Ishikawa (cell line): ENCODE measurements at regions not wholly inside any gene's neighbourhood (a gene's known extent, or its start where the extent isn't known, plus 50 kb on each side); places are given as distances from the start of the nearest gene placed in this dataset.

Source experiments
- EGR1 ChIP-seq: IDR thresholded peaks from 2 replicates; pipeline ENCODE4 v1.6.1; 2012
- EP300 ChIP-seq: IDR thresholded peaks from 2 replicates; pipeline ENCODE4 v1.6.1; 2012; ENCODE audit warnings: borderline replicate concordance
- FOXM1 ChIP-seq: IDR thresholded peaks from 2 replicates; pipeline ENCODE4 v1.6.1; 2012; ENCODE audit warnings: low read depth, borderline replicate concordance
- MAX ChIP-seq: IDR thresholded peaks from 2 replicates; pipeline ENCODE4 v1.6.1; 2012
- RAD21 ChIP-seq: IDR thresholded peaks from 2 replicates; pipeline ENCODE4 v1.6.1; 2012; ENCODE audit warnings: low read depth
- REST ChIP-seq: IDR thresholded peaks from 2 replicates; pipeline ENCODE4 v1.6.1; 2012; ENCODE audit warnings: low read depth, mild to moderate bottlenecking
- TEAD4 ChIP-seq: IDR thresholded peaks from 2 replicates; pipeline ENCODE4 v1.6.1; 2012
- YY1 ChIP-seq: IDR thresholded peaks from 2 replicates; pipeline ENCODE4 v1.6.1; 2012; ENCODE audit warnings: low read depth

- TF ChIP-seq REST (no peak), TEAD4 (no peak), RAD21 (no peak), EP300 (no peak), FOXM1 (no peak), EGR1 (no peak), YY1 (no peak), MAX (no peak)
Measured at GRCh38 chr21:43313221-43313938, 113.6 kb downstream of the SIK1 start.
